Ecto neural progenitor cell (in vitro differentiated cells): ENCODE measurements at regions not wholly inside any gene's neighbourhood (a gene's known extent, or its start where the extent isn't known, plus 50 kb on each side); places are given as distances from the start of the nearest gene placed in this dataset.
A peak's percentile ranks its signal among the peaks of the same experiment; 100 is the strongest.

Experiments
- DNase-seq: peaks from one replicate; pipeline ENCODE4 v3.0.0-alpha.2; 2018; ENCODE audit warnings: low spot score

DNA sequence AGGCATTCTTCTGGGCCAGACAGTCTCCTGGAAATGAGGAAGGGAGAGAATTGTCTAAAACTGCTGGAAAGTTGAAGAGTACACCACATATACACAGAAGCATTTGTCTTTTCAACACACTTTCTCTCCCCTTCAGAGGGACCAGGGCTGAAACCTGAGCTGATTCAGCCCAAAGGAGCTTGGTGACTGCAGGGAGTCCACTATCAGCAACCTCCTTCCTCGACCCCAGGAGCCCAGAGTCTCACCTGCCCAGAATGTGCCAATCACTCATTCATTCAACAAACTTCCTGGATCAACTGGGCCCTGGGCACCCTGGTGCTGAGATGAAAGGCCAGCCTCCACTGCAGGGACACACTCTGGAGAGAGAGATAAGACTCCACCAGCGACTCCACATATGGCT lies 128.9 kb upstream of the VSTM2B start:
- DNase-seq = no peak

DNA sequence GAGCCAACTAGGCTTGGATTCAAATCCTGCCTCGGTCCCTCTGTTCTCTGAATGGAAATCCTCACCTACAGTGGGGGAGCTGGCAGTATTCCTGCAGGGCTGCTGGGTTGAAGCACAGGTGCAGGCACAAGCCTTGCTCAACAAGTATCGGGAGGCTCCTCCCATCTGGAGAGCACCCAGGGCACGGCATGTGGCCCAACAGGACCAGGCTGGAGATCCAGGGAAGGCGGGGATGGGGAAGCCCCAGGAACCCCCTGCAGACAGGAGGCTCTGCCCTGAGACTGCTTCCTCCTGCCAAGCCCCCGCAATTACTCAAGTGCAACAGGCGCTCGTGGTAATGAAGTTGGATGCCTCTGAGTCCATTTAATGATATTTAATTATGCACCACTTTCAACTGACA lies 128.0 kb upstream of the VSTM2B start:
- no peak for DNase-seq

DNA sequence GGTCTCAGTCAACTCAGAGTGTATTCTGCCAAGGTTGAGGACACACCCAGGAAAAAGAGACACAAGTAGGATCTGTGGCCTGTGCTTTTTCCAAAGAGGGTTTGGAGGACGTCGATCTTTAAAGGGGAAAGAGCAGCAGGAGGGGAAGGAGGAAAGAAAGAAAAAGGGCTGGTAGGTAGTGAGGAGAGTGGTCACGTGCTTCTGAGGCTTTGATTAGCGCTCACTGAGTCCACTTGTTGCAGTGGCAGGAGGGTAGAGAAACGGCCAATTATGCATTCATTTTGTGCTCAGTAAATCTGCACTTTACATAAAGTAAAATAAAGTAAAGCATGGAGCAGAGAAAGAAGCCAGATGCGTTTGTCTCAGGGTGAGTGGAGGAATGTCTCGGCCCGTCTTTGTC lies 126.0 kb upstream of the VSTM2B start:
- no peak for DNase-seq

- DNase-seq = no peak
Observed at GRCh38 chr19:29400917-29401711, 124.7 kb upstream of the VSTM2B start.

DNA sequence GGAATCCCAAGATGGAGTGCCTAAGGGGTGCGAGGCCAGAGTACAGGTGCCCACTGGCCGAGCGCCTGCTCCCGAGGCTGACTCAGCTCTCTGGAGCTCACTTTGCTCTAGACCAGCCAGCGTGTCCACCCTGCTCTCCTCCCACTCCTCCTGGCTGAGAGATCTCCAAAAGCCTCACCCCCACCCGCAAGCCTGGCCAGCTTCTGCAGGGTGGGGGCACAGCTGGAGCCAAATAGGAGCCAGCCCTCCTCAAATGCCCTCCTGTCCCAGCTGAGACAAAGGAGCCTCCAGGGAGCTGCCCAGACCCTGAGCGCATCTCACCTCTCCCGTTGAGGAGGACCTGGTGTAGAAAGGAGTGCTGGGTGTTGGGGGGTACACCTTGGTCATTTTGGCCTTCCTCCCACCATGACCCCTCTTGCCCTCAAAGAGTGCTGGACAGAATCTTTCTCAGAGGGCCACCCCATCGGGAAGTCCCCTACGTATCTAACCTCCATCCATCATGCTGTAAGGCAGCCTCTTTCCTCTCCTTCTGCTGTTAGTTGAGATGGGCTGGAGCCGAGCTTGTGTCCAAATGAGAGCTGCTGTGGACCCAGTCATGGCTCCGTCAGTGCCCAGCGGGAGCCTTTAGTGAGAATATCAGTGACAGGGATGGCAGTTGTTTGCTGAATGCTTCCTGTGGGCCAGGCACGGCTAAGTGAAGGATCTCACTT lies 123.9 kb upstream of the VSTM2B start:
- no peak for DNase-seq

GRCh38 chr19:29402563-29402962 lies 123.2 kb upstream of the VSTM2B start:
- no peak for DNase-seq

- no peak for DNase-seq
Observed at GRCh38 chr19:29404015-29404414, 121.8 kb upstream of the VSTM2B start.

GRCh38 chr19:29404951-29405727 lies 120.7 kb upstream of the VSTM2B start:
- DNase-seq = peak; percentile 77

DNA sequence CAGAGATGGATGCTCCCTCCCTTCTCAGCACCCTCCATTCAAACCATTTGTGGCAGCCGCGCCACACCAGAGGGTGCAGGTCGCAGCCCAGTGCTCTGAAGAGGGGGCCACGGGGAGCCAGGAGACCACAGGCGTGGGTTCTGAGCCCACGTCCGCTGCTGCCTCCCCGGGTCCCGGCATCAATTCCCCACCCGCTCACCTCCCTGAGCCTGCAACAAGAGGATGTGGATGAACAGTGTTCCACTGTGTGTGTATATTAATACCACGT lies 120.1 kb upstream of the VSTM2B start:
- no peak for DNase-seq

DNA sequence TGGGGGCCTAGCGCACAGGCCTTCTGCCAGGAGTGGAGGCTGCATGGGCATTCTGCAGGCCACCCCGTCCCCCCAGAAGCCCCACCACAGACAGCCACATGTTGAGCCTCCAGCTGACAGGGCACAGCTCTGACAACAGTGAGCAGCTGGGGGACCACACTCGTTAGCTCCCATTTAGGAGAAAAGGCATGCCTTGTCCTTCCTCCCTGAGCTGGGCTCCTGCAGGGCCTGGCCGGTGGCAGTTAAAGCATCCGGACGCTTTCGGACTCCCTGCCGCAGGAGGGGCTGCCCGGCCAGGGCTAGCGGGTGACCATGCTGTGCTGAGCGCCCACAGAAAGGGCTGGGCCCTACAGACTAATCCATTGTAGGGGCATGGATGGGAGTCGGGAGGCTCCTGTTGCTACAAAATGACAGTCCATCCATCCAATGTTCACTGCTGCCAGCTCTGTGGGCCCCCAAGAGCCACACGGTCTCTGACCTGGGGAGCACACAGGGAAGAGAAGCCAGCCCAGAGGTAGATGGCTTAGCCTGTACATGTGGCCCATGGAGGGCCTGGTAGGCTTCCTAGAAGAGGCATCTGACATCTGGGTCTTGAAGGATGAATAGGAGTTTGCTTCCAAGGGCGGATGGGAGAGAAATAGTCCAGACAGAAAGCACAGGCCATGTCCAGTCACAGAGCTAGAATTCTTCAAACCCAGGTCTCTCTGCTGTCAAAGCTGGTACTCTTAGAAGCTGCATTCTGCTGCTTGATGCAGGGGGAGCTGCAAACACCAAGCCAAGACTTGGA lies 116.5 kb upstream of the VSTM2B start:
- no peak for DNase-seq

DNA sequence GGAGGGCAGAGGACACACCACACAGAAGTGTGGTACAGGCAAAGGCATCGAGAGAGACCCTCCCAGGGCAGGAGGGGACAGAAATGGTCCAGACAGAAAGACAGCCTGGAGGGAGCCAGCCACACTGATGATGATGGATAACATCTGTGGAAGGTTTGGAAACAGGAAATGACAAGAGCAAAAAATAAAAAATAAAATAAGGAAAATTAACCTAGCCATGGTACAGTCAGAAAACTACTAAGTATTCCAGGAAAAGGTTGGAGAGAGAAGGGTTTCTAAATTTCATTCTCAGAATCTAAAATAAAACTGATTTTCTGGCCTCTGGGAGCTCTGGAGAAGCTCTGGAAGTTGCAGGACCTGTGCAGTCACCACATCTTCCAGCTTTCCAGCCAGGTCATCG lies 115.2 kb upstream of the VSTM2B start:
- no peak for DNase-seq

DNA sequence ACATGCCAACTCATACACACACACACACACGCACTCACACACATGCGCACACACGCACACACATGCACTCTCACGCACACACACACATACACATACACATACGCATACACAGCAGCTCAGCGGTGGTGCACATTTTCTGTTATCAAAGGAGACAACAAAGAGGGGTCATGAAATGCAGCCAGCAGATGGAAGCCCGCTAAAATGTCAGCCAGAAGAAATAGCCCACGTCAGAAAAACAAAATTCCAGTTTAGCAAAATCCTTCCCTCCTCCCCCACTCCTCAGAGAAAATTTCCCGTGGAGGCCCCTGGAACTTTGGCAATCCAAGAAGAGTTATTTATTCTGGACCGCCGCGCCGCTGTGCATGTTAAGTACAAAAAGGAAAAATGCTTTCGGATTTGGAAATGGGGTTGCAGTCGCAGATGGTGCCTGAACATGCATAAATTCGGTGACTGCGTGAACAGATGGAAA lies 114.6 kb upstream of the VSTM2B start:
- no peak for DNase-seq

GRCh38 chr19:29413435-29413834 lies 112.4 kb upstream of the VSTM2B start:
- DNase-seq = no peak

- DNase-seq = no peak
Observed at GRCh38 chr19:29415507-29415906, 110.3 kb upstream of the VSTM2B start.

DNA sequence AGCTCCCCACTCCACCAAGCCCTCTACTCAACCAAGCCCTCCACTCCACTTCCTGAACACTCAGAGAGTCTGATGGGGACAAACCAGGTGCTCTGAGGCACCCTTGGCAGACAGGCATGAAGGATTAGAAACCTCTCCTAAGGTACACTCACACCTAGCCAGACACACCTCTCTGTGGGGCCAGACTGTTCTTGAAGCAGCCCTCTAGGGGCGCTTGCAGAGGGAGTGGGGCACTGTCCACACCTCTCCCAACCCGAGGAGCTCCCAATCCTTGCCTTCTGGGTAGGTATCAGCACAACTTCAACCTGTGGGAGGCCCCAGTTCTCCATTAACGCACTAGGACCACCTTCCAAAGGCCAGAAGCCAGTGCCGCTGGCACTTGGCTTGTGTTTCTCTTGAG lies 108.7 kb upstream of the VSTM2B start:
- DNase-seq = no peak

GRCh38 chr19:29418201-29418600 lies 107.6 kb upstream of the VSTM2B start:
- no peak for DNase-seq

DNA sequence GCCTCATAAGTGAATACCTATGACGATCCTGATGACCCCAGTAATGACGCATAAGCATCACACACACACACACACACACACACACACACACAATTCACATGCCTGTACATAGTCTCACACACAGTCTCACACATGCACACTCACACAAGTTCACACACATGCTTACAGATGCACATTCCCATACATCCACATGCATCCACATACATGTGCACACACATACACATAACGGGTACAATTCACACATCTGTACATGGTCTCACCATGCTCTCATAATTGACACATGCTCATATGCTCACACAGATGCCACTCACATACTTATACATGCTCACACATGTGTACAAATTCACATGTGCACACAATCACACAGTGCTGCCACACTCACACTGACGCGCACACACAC lies 105.7 kb upstream of the VSTM2B start:
- DNase-seq = no peak

DNA sequence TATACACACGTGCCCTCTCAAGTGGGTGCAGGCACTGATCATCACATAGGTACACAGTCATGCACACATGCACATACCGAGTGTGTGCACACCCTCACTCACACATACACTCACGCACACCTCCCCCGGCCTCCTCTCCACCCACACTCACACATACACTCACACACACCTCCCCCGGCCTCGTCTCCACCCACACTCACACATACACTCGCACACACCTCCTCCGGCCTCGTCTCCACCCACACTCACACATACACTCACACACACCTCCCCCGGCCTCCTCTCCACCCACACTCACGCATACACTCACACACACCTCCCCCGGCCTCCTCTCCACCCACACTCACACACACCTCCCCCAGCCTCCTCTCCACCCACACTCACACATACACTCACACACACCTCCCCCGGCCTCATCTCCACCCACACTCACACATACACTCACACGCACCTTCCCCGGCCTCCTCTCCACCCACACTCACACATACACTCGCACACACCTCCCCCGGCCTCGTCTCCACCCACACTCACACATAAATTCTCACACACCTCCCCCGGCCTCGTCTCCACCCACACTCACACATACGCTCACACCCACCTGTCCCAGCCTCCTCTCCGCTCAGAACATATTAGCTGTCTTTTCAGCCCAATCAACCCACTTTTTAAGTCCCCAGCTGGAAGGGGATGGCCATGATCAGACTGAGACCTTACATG lies 105.2 kb upstream of the VSTM2B start:
- no peak for DNase-seq

GRCh38 chr19:29421196-29421545 lies 104.6 kb upstream of the VSTM2B start:
- DNase-seq = no peak

DNA sequence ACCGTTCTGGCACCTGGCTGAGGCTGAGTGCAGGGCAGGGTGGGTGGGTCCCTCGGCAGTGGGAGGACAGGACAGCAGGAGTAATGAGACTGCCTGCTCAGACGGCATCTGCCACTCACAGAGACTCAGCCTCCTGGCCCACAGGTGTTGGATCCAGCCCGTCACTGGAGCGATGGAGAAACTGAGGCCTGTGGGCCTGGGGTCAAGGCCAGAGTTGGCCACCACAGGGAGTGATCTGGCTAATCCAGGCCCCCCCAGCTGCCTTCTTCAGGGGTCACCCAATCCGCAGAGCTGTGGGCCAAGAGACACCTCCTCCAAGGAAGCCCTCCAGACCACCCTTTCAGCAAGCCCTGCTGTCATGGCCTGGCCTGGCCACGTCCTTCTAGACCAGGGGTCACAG lies 103.7 kb upstream of the VSTM2B start:
- no peak for DNase-seq

- DNase-seq = no peak
Observed at GRCh38 chr19:29422486-29423085, 103.2 kb upstream of the VSTM2B start.
